D721Med (cell line): ENCODE measurements at regions not wholly inside any gene's neighbourhood (a gene's known extent, or its start where the extent isn't known, plus 50 kb on each side); places are given as distances from the start of the nearest gene placed in this dataset.

Source experiments
- DNase-seq: peaks from one replicate; pipeline ENCODE4 v3.0.0; 2011; ENCODE audit warnings: low spot score; ENCODE audit not compliant: insufficient read length
- FAIRE-seq: peaks from 2 replicates; lab custom pipeline; 2011; peaks lifted over from hg19 to GRCh38; lab: Jason Lieb, UNC
- CTCF ChIP-seq: IDR thresholded peaks from 2 replicates; pipeline ENCODE4 v1.5.1; 2012; ENCODE audit warnings: mild to moderate bottlenecking, control low read depth; ENCODE audit not compliant: insufficient read depth; ENCODE audit errors: missing control alignments

GRCh38 chr18:64407606-64408005 is 258.7 kb upstream of the LINC00305 start:
- FAIRE-seq (no peak), DNase-seq (no peak)
- TF ChIP-seq CTCF = no peak

DNA sequence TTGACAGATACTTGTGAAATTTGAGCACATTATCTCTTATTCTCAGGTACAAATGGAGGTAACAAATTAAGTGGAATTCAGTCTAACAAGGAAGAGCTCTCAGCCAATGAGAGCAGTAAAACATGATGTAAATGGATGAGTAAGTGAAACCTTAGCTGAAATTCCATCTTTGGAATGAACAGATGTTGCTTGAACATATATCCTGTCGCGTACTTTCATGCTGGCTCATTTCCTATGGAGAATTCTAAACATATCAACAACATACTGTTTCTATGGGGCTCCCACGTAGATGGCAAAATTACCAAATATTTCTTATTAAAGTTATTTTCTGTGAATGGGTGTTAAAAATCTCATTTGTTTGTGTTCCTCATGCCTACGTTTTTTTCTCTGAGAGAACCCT is 256.3 kb upstream of the LINC00305 start:
- DNase-seq (no peak), FAIRE-seq (peak; percentile 98)
- TF ChIP-seq CTCF = no peak

GRCh38 chr18:64403784-64404503 is 255.1 kb upstream of the LINC00305 start:
- DNase-seq (no peak), FAIRE-seq (peak; percentile 99)
- TF ChIP-seq CTCF = no peak

GRCh38 chr18:64402636-64403035 is 253.7 kb upstream of the LINC00305 start:
- FAIRE-seq (peak; percentile 99), DNase-seq (no peak)
- TF ChIP-seq CTCF = no peak

- no peak for TF ChIP-seq CTCF
- FAIRE-seq = no peak
- no peak for DNase-seq
Measured at GRCh38 chr18:64401268-64402060, 252.6 kb upstream of the LINC00305 start.

DNA sequence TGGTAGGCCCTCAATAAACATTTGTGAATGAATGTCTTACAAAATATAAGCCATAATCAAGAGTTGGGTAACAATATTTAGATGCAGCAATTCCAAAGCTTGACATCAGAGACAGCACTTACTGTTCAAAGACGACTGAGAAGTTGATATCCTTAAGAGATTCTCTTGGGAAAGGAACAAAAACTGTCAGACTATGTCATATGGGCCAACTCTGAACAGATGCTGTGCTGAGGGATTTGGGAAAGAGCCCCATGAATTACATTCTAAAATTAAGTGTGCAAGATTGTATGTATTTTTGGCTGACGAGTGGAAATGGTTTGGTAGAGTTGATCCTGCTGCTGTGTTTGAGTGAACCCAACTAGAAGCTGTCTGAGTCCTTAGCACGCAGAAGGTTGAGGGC is 250.7 kb upstream of the LINC00305 start:
- no peak for TF ChIP-seq CTCF
- FAIRE-seq (no peak), DNase-seq (no peak)

- TF ChIP-seq CTCF = no peak
- DNase-seq = no peak
- no peak for FAIRE-seq
Measured at GRCh38 chr18:64398320-64398719, 249.4 kb upstream of the LINC00305 start.
